NOMO-1 (cell line): ENCODE measurements at regions not wholly inside any gene's neighbourhood (a gene's known extent, or its start where the extent isn't known, plus 50 kb on each side); places are given as distances from the start of the nearest gene placed in this dataset.
A peak's percentile ranks its signal among the peaks of the same experiment; 100 is the strongest.

Experiments used
- DNase-seq, 2 experiments: peaks; one replicate each; lab custom pipeline; 2025; ENCODE audit not compliant: unreplicated experiment in 2 of 2; lab: John Stamatoyannopoulos, UW

DNA sequence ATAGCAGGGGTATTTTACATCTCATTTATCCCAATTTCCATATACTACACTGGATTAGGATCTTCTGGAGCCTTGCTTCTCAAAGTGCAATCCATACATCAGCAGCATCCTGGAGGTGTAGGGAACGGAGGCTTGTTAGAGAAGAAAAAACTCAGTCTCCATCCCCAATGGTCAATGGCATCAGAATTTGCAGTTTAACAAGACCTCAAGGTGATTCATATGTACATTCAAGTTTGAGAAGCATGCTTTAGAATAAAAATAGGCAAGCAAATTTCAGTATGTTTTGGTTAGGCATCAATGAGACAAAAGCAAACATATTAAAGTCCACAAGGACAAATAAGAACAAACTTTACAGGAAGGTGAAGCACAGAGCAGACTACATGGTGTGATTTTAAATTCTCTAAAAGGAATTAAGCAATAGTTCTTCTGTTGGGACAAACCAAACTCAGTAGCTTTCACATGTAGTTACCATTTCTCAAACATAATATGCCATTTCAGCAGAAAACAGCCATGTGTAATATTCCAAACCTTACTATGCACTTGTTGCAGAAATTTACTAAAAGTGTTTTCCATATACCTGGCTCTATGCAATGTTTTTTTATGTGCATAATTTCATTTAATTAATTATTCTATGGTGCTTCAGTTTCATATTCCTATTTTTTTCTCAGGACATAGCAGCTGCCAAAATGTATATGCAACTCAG, 360.3 kb upstream of the NECTIN3 start:
- DNase-seq, result no peak

DNA sequence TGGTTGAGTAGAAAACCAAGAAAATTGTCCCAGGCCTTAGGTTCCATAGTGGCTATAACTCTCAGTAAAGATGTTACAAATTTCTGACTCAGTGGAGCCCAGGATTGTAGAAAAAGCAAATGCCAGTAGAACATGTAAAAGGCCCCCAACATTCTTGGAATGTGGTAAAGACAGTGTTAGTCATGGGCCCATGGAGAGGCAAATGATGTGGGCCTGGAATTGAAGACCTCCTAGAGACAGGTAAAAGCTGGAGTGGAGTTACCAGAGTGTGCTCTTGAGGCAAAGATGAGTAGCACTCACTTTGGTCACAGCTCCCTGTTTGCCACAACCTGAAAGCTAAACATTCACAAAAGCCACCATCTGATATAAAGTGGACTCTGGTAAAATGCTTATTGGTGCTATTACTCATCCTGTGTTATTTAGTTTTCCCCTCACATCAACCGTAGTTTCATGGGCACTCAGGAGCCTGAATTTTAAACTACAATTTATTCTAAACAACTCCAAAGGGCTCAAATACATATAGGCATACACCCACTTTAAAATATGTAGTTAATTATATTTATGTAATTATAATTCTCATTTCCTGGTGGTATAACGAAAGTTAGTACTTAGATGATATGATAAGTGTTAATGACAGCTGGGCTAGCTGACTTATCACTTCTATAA, 359.6 kb upstream of the NECTIN3 start:
- DNase-seq, result no peak

DNA sequence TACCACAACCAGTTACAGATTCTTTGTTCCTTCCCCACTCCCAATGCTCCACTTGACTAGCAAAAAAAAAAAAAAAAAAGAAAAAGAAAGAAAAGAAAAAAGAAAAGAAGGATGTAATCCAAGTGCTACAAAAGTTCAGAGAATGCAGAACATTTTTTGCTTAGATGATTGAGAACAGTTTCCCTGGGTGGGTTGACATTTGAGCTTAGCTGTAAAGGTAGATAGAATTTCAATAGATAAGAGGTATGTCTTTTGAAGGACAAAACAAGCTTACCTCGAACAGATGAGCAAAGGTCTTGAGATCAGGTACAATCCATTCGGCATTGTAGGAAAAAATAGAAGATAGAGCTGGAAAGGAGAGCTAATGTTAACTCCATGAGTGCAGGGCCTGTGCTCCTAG, 344.6 kb upstream of the NECTIN3 start:
- DNase-seq, result no peak

DNA sequence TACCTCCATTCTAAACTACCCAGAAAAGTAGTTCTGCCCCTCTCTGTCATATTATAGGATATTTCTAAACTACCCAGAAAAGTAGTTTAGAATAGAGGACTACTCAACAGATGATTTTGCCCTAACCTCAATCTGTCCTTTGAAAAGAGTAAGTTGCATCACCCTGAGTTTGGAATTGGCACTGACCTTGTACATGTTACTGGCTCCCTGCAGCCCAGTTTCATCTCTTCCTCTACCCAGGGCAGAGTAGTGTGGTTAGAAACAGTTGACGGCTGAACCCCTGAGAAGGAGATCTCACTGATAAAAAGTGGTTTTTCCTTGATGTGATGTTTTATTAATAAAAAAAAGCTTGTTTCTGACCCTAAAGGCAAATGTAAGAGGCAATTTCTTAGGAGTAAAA, 340.5 kb upstream of the NECTIN3 start:
- DNase-seq, result no peak

DNA sequence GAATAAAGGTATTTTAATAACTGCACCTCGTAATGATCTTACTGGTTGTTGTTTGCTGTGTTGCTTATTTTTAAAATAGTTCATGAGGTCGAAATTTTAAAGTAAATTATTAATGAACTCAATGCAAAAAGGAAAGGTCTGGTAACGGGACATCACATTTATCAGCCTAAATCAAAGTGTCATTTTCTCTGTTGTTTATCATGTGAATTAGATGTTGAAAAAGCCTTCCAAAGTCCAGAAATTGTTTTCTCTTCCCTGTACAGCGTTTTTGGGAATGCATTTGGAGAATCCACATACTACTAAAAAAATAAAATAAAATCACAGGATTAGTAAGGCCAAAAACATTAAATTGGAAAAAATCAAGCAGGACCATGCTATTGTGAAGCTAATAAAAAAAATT, 339.2 kb upstream of the NECTIN3 start:
- DNase-seq, result no peak

DNA sequence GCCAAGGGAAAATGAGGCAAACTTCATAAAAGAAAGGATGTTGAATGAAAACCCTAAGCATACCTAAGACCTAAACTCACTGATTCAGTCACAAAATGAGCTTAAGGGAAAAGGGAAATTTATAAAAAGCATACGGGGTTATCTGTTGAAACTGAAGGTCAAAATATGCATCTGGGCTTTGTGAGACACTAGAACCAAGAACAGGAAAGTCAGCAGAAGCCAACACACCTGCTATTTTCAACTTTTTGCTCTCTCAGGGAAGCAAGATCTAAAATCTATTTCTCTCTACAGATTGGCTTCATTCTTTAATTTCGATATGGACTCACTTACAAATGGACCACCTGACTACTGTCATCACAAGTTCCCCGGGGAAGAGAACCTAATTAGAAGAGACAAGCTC, 338.6 kb upstream of the NECTIN3 start:
- no peak for DNase-seq

DNA sequence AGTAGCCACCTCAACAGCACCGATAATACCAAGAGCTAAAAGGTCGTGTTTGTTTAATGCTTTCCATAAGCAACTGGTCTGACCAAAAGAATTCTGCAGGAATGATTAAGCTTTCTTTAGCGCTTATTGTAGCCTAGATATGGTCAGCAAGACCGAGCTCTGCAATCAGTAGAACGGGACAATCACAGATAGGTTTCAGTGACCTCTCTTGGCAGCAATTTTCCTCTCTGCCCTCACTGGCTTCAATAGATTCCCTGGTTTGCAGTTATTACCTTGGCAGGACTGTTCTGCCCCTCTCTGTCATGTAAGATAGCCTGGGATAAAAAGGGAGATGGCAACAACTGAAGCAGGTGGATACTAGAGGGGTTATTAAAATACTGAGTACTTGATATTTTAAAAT, 337.1 kb upstream of the NECTIN3 start:
- DNase-seq, result no peak

DNA sequence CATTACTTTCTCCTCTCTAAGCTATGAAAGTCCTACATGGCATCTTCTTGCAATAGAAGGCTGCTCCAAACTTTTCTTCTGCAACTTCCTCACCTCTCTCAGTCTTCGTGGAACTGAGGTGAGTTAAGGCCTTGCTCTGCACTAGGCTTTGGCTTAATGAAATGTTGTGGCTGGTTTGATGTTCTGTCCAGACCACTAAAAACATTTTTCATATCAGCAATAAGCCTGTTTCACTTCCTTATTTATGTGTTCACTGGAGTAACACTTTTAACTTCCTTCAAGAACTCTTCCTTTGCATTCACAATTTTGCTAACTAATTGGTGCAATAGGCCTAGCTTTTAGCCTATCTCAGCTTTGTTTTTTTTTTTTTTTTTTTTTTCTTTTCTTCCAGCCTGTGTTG, 335.3 kb upstream of the NECTIN3 start:
- DNase-seq, result peak; percentile 43 to 83

DNA sequence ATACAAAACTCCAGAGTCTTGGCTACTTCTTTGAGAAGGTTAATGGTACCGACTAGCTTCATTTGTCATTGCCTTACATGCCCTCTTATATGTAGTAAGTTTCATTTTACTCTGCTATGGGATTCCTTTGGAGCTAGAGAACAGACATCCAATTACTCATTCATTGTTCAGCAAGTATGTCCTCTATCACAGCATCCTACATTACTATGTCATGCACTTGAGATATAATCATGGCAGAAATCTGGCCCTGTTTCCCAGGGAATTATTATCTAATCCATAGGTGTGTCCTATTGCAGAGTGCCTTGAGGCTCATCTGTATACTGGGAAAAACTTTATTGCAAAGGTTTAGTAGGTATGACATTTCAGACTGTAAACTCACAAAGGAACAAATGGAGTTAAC, 333.1 kb upstream of the NECTIN3 start:
- DNase-seq, result no peak

DNA sequence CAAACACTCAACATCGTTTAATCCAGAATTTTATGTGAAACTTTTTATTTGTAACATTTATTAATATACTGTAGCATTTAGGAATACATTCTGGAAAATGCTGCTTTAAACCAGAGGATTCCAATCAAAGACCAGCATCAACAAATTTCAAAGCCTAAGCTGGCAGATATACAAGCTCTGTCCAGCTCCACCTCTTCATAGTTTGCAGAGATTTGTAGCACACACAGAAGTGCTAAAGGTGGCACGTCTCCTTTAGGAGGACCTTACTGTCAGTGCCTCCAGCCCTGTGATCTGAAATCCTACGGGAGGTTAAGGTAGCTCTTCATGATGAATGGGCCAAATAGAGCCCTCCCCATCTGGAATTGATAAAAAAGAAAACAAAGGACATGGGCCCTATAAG, 329.7 kb upstream of the NECTIN3 start:
- DNase-seq, result no peak

DNA sequence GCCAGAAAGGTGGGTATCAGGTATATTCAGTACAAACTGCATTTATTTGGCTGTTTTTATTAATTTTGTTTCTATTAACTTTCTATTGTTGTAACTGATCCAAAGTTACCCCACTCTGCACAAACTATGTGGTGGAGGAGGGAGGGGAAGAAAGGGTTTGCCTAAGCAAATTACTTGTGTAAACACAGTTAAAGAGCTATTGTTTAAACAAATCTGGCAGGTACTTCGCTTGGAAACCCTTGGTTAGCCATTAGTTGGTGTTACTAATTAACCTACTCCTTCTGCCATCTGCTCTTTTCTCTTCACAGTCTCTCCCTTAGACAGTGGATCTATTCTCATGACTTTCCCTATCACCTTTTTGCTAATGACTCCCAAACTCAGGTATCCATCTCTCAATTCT, 328.4 kb upstream of the NECTIN3 start:
- DNase-seq, result no peak

DNA sequence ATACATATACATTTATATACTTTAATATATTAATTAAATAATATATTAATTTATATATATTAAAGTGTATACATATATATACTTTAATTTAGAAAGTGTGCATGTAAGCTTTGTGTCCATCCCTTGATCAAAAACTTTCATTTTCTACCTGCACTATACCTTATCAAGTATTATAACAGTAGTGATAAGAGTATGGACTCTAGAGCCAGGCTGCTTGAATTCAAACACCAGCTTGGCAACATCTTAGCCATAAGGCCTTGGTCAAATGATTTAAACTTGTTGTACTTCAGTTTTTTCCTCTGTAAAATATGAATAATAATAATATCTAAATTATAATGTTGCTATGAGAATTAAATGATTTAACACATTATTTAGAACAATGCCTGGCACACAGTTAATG, 327.6 kb upstream of the NECTIN3 start:
- no peak for DNase-seq

DNA sequence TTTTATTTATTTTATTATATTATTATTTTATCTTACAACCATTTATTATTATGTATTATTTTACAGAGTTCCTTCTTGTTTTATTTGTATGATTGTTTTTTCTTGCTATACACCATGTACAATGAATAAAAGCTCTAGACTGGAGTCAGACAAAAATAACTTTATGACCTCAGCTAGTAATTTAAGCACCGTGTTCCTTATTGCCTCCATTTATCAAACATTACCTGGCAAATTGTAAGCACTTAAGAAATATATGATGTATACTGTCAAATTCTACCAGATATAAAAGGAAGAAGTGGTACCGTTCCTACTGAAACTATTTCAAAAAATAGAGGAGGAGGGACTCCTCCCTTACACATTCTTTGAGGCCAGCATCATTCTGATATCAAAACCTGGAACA, 326.9 kb upstream of the NECTIN3 start:
- DNase-seq, result no peak

DNA sequence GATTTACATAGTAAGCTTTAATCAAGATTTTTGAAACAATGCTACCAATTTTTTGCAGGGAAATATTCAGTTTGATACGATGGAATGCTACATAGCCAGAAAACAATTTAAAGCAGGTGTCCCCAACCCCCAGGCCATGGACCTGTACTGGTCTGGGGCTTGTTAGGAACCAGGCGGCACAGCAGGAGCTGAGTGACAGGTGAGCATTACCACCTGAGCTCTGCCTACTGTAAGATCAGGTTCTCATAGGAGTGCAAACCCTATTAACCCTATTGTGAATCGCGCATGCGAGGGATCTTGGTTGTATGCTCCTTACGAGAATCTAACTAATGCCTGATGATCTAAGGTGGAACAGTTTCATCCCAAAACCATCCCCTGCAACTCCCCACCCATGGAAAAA, 322.6 kb upstream of the NECTIN3 start:
- no peak for DNase-seq

DNA sequence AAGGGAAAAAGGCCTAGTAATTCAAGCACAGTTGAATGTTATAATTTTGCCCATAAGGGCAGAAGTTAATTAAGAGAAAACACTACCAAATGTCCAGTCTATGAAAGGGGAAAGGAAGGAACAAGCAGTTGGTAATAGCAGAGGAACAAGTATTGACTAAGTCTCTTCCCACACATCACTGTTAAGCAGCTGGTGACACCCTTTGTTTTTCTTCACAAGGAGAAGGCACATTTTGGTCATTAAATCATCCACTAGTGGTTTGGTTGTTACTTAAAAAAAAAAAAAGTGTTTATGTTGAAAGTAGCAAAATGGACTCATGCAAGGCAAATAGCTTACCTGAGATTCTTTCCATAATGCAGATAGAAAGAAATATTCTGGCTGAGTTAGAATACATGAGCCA, 321.4 kb upstream of the NECTIN3 start:
- no peak for DNase-seq

DNA sequence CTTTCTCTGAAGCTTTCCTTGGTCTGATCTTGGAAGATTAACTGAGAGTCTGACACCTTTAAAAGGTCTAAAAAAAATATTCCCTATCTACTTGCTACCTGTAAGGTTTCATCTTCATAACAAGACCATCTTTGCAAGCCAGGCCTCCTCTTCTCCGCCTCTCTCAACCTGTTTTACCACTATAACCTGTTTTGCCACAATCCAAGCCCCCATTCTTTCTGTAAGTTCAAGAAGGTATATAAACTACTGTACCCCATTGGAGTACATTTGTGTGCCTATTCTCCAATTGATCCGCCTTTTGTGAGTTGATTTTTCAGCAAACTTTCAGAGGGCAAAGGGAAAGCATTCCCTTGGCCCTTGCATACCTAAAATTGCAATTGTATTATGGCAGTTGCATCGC, 319.3 kb upstream of the NECTIN3 start:
- DNase-seq, result no peak

DNA sequence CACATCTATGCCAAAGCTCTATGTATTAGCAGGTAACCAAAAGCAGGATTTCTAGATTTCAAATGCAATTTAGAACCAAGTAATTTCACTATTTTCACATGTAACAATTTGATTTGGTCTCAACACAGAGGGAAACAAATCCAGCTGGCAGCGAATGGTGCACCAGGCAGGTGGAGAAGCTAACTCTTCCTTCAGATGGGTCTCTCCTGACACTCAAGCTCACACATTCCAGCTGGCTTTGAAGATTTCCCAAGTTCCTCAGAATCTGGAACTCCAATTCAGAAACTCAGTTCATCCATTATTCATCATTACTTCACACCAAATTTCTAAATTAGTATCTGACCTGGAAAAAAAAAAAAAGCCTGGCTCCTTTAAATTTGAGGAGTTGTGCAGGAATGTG, 318.1 kb upstream of the NECTIN3 start:
- no peak for DNase-seq

DNA sequence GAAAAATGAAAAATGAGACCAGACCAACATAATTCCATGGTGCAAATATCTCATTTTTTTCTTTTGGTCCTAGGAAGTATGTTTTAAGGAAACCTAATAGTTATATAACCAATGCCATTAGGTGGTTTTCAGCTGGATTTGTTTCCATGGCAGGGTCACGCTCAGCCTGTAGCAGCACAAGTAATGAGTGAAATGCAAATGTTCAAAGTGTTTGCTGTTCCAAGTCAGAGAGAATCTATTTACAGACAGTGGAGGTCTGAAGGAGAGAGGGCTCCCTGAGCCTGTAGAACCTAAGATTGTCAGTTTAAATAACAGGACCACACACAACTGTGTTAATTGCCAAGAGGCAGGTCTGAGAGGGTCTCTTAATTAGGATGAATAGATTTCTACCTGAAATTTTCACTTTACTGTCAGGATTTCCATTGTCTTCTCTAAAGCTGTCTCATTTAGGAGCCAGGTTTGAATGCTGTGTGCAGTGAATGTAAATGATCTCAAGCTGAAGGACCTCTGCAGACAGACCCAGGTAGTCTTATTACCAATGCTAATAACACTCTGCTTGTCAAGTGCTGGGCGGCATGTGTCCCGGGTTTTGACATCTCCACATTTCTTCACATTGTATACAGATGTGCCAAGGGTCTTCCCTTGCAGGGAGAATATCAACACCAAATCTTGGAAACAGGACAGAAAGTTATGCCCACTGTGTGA, 317.3 kb upstream of the NECTIN3 start:
- no peak for DNase-seq

DNA sequence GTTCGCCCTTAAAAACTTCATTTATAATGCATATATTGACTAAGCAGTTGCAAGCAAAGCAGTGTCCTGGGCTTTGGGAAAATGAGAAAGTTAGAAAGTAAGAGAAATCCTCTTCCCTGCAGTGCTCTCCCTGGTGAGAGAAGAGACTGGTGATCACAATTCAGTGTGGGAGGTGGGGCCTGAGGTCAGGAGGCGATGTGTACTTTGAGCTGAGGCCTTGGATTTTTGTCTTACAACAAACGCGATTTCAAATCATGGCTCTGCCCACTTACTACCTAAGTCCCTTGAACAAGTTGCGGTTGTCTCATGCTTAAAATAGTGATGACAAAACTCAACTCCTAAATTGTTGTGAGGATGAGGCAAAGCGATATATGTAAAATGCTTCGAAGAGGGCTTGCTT, 316.3 kb upstream of the NECTIN3 start:
- no peak for DNase-seq

DNA sequence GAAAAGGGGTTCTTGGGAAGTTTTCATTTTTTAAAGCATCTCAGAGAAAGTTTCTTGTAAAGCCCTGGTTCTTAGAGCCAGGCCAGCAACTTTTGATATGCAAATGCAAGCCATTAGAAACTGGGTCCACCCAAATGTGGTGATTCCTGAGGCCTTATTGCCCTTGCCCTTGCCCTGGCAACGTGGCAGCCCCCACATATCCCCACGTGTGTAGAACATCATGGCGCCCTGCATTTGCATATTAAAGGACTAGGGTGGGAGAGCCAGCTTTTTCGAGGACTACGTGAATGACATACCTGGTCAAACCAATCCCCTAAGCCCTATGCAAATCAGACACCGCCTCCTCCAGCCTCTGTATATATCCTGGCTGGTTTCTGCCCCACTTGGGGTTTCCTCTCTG, 314.9 kb upstream of the NECTIN3 start:
- DNase-seq, result no peak

DNA sequence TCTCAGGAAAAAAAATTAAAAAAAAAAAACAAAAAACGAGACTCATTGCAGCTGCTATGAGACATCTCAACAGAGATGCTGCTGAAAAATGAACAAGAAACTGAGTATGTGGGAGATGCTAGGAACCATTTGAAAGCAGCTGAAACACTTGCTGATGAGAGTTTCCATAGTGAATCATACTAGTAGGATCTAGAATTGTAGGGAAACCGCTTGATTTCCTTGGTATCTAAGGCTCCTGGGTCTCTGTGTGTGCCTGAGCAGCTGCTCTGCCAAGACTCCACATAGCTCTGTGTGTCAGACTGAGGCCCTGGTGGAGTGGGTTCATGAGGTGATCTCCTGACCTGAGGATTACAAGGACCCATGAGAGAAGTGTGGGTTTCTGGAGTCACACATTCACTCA, 313.4 kb upstream of the NECTIN3 start:
- DNase-seq, result no peak

DNA sequence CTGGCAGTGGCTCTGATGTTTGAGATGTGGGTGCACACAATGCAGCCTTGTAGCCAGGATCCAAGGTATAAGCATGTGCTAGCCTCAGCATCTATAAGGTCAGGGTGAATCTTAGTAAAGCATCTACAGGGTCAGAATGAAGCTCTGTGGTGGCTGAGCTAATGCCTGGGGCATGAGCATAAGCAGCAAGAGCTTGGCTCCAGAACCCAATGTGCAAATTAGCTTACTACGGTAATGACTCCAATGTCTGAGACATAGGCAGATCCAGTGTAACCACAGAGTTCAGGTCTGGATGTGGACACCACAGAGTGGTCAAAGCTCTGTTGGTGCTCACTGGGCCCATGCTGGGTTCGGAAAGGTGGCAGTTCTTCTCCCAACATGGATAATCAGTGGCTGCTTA, 304.5 kb upstream of the NECTIN3 start:
- DNase-seq, result no peak
